ENCODE measurements at regions not wholly inside any gene's neighbourhood (a gene's known extent, or its start where the extent isn't known, plus 50 kb on each side); places are given as distances from the start of the nearest gene placed in this dataset.
"Not testable (repeated sequence)": the region's sequence is repeated elsewhere in the genome, so short reads cannot be mapped to it uniquely, and the experiment has no call there.

DNA sequence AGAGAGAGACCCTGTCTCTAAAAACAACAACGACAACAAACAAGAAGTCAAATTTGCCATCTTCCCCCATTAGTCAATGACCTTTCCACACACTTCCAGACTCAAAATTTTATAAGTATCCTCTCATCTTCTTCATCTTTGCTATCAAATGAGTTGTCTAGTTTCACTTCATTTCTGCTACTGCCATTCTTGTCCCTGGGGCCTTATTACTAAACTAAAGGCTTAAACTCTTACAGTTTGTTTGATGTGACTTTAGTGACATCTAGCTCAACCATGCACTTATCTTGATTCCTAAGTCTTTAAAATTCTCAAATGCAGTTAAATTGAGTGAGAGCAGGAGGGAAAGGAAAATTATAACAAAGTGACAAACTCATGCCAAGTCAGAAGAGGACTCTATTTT is 271.8 kb upstream of the GK2 start:
- Histone ChIP-seq H3K4me3 (replicated peaks in 1 of 4; ENCODE audit: control extremely low read depth in 1 of 4, insufficient read depth in 1 of 4, low read depth in 3 of 4, low read length in 4 of 4) (no peak overlapping the region), H3K4me1 (ENCODE audit: control insufficient read depth, extremely low read depth, insufficient read depth, low read length) (no peaks in the 10 kb centered on the region), H3K27ac (ENCODE audit: insufficient read depth, low read length) (no peak overlapping the region), H2AFZ (ENCODE audit: low read length) (no peak overlapping the region), H3K9me3 (ENCODE audit: control insufficient read depth, insufficient read depth, low read depth, low read length) (no peaks in the 10 kb centered on the region), H3K79me2 (ENCODE audit: control insufficient read depth, insufficient read depth, low read length) (no peaks in the 10 kb centered on the region), H3K36me3 (ENCODE audit: control insufficient read depth, insufficient read depth, low read length) (no peaks in the 10 kb centered on the region), H4K20me1 (ENCODE audit: control insufficient read depth, extremely low read depth, insufficient read depth, low read length) (no peaks in the 10 kb centered on the region), H3K27me3 (ENCODE audit: control insufficient read depth, insufficient read depth, low read length) (no peaks in the 10 kb centered on the region), H3K9ac (ENCODE audit: insufficient read depth, low read length) (no peak overlapping the region), H3K4me2 (ENCODE audit: extremely low read depth, insufficient read depth, low read length) (no peak overlapping the region)
- no peak for TF ChIP-seq EZH2 (IDR thresholded peaks at IDR 0.05; ENCODE audit: low read length, missing control alignments)
- TF ChIP-seq, protein P1, sequence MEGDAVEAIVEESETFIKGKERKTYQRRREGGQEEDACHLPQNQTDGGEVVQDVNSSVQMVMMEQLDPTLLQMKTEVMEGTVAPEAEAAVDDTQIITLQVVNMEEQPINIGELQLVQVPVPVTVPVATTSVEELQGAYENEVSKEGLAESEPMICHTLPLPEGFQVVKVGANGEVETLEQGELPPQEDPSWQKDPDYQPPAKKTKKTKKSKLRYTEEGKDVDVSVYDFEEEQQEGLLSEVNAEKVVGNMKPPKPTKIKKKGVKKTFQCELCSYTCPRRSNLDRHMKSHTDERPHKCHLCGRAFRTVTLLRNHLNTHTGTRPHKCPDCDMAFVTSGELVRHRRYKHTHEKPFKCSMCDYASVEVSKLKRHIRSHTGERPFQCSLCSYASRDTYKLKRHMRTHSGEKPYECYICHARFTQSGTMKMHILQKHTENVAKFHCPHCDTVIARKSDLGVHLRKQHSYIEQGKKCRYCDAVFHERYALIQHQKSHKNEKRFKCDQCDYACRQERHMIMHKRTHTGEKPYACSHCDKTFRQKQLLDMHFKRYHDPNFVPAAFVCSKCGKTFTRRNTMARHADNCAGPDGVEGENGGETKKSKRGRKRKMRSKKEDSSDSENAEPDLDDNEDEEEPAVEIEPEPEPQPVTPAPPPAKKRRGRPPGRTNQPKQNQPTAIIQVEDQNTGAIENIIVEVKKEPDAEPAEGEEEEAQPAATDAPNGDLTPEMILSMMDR (conservative IDR thresholded peaks at IDR 0.05 in 1 of 2, IDR thresholded peaks at IDR 0.05 in 1 of 2; ENCODE audit: low read depth in 1 of 2, low read length in 2 of 2): no peak
- DNase-seq (ENCODE audit: low read depth in 2 of 2): no peak

DNA sequence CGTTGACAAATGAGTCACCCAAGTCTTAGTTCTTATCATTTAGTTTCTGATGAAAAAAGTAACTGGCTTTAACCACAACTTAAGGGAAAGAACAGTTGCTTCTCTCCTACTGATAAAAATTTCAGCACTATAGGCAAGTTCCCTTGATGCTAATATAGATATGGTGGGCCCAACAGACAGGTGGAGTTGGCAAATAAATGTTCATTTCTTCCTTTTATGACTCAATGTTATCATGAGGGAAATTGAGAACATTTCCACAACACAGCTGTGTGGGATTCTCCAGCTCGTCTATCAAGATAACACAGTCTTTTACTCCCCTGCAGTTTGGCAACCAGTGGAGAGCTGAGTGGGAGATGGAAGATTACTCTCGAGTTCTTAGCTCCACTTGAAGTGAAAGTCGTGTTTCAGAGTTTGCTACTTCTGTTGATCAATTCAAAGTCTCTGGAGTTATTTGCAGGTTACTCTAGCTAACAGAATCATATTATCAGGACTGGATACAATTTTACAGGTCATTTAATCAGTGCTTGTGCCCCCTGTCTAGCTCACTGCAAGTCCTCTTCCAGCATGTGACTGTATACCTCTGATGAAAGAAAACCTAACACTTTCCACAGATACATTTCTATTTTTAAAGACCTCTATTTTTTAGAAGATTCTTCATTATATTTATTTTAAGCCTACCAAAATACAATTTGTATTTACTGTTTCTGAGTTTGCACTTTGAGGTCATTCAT is 270.6 kb upstream of the GK2 start:
- Histone ChIP-seq H3K79me2 (ENCODE audit: control insufficient read depth, insufficient read depth, low read length) (no peaks in the 10 kb centered on the region), H3K27me3 (ENCODE audit: control insufficient read depth, insufficient read depth, low read length) (no peaks in the 10 kb centered on the region), H3K4me2 (ENCODE audit: extremely low read depth, insufficient read depth, low read length) (no peak overlapping the region), H3K27ac (ENCODE audit: insufficient read depth, low read length) (no peak overlapping the region), H3K9ac (ENCODE audit: insufficient read depth, low read length) (no peak overlapping the region), H2AFZ (ENCODE audit: low read length) (no peak overlapping the region), H3K36me3 (ENCODE audit: control insufficient read depth, insufficient read depth, low read length) (no peaks in the 10 kb centered on the region), H3K4me1 (ENCODE audit: control insufficient read depth, extremely low read depth, insufficient read depth, low read length) (no peaks in the 10 kb centered on the region), H3K4me3 (replicated peaks in 1 of 4; ENCODE audit: control extremely low read depth in 1 of 4, insufficient read depth in 1 of 4, low read depth in 3 of 4, low read length in 4 of 4) (no peak overlapping the region), H4K20me1 (ENCODE audit: control insufficient read depth, extremely low read depth, insufficient read depth, low read length) (no peaks in the 10 kb centered on the region), H3K9me3 (ENCODE audit: control insufficient read depth, insufficient read depth, low read depth, low read length) (no peaks in the 10 kb centered on the region)
- DNase-seq (ENCODE audit: low read depth in 2 of 2): peak in 1 of 2 donors; percentile 74
- TF ChIP-seq, protein P1 (conservative IDR thresholded peaks at IDR 0.05 in 1 of 2, IDR thresholded peaks at IDR 0.05 in 1 of 2; ENCODE audit: low read depth in 1 of 2, low read length in 2 of 2): no peak
- no peak for TF ChIP-seq EZH2 (IDR thresholded peaks at IDR 0.05; ENCODE audit: low read length, missing control alignments)

DNA sequence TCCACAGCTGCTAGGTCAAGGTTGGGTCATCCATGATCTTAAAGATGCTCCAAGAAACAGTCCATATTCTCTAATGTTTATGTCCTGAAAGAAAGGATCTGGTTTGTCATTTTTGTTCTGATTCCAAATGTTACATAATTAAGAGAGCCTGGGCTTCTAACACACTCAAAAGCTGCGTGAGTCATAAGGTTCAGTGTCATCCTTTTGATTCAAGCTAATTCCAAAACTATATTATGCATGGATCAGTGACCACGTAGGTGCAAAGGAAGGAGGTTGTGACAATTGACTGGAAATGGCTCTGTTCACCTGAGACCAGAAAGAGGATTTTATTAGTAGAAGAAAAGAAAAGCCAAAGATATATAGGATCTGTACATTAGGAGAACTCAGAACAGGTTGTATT is 268.7 kb upstream of the GK2 start:
- Histone ChIP-seq H3K9me3 (ENCODE audit: control insufficient read depth, insufficient read depth, low read depth, low read length) (no peaks in the 10 kb centered on the region), H4K20me1 (ENCODE audit: control insufficient read depth, extremely low read depth, insufficient read depth, low read length) (no peaks in the 10 kb centered on the region), H3K79me2 (ENCODE audit: control insufficient read depth, insufficient read depth, low read length) (no peaks in the 10 kb centered on the region), H3K36me3 (ENCODE audit: control insufficient read depth, insufficient read depth, low read length) (no peaks in the 10 kb centered on the region), H3K27me3 (ENCODE audit: control insufficient read depth, insufficient read depth, low read length) (no peaks in the 10 kb centered on the region), H3K9ac (ENCODE audit: insufficient read depth, low read length) (no peak overlapping the region), H3K4me2 (ENCODE audit: extremely low read depth, insufficient read depth, low read length) (no peak overlapping the region), H3K4me1 (ENCODE audit: control insufficient read depth, extremely low read depth, insufficient read depth, low read length) (no peaks in the 10 kb centered on the region), H3K27ac (ENCODE audit: insufficient read depth, low read length) (no peak overlapping the region), H2AFZ (ENCODE audit: low read length) (no peak overlapping the region), H3K4me3 (replicated peaks in 1 of 4; ENCODE audit: control extremely low read depth in 1 of 4, insufficient read depth in 1 of 4, low read depth in 3 of 4, low read length in 4 of 4) (no peak overlapping the region)
- DNase-seq (ENCODE audit: low read depth in 2 of 2): no peak
- TF ChIP-seq, protein P1 (conservative IDR thresholded peaks at IDR 0.05 in 1 of 2, IDR thresholded peaks at IDR 0.05 in 1 of 2; ENCODE audit: low read depth in 1 of 2, low read length in 2 of 2): no peak
- TF ChIP-seq EZH2 (IDR thresholded peaks at IDR 0.05; ENCODE audit: low read length, missing control alignments): no peak

DNA sequence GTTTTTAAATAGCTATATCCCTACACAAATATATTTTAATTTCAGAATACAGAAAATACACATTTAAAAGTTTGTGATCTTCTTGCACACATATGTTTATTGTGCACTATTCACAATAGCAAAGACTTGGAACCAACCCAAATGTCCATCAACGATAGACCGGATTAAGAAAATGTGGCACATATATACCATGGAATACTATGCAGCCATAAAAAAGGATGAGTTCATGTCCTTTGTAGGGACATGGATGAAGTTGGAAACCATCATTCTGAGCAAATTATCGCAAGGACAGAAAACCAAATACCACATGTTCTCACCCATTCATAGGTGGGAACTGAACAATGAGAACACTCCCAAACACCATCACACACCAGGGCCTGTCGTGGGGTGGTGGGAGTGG is 266.9 kb upstream of the GK2 start:
- H3K27ac ChIP-seq (ENCODE audit: insufficient read depth, low read length); H2AFZ ChIP-seq (ENCODE audit: low read length); H3K27me3 ChIP-seq (ENCODE audit: control insufficient read depth, insufficient read depth, low read length); H3K36me3 ChIP-seq (ENCODE audit: control insufficient read depth, insufficient read depth, low read length); H3K4me2 ChIP-seq (ENCODE audit: extremely low read depth, insufficient read depth, low read length); H3K79me2 ChIP-seq (ENCODE audit: control insufficient read depth, insufficient read depth, low read length); H3K4me1 ChIP-seq (ENCODE audit: control insufficient read depth, extremely low read depth, insufficient read depth, low read length); H3K4me3 ChIP-seq (replicated peaks in 1 of 4; ENCODE audit: control extremely low read depth in 1 of 4, insufficient read depth in 1 of 4, low read depth in 3 of 4, low read length in 4 of 4); H4K20me1 ChIP-seq (ENCODE audit: control insufficient read depth, extremely low read depth, insufficient read depth, low read length); DNase-seq (ENCODE audit: low read depth in 2 of 2); H3K9ac ChIP-seq (ENCODE audit: insufficient read depth, low read length); H3K9me3 ChIP-seq (ENCODE audit: control insufficient read depth, insufficient read depth, low read depth, low read length): not testable (repeated sequence)
